ENCODE measurements at regions not wholly inside any gene's neighbourhood (a gene's known extent, or its start where the extent isn't known, plus 50 kb on each side); places are given as distances from the start of the nearest gene placed in this dataset.
"Not testable (repeated sequence)": the region's sequence is repeated elsewhere in the genome, so short reads cannot be mapped to it uniquely, and the experiment has no call there.

- H3K4me3 Mint-ChIP-seq: no peak overlapping the region
- H3K36me3 Mint-ChIP-seq: peaks cover 2% of the 10 kb centered on the region
- no peak overlapping the region for H3K27ac Mint-ChIP-seq
- H3K27me3 Mint-ChIP-seq: peaks cover 13% of the 10 kb centered on the region
- H3K9me3 Mint-ChIP-seq (ENCODE audit: low read depth): no peaks in the 10 kb centered on the region
- peaks cover 12% of the 10 kb centered on the region for H3K4me1 Mint-ChIP-seq (ENCODE audit: low read depth)
These were observed 107.6 kb upstream of the EGLN3 start for GRCh38 chr14:34058510-34058909.

GRCh38 chr14:34056046-34056445, 105.2 kb upstream of the EGLN3 start:
- Mint-ChIP-seq H3K27me3 (peaks cover 10% of the 10 kb centered on the region), H3K4me1 (ENCODE audit: low read depth) (peaks cover 29% of the 10 kb centered on the region), H3K9me3 (ENCODE audit: low read depth) (no peaks in the 10 kb centered on the region), H3K4me3 (no peak overlapping the region), H3K27ac (no peak overlapping the region), H3K36me3 (peaks cover 2% of the 10 kb centered on the region)

- no peaks in the 10 kb centered on the region for H3K9me3 Mint-ChIP-seq (ENCODE audit: low read depth)
- no peak overlapping the region for H3K4me3 Mint-ChIP-seq
- no peak overlapping the region for H3K27ac Mint-ChIP-seq
- peaks cover 26% of the 10 kb centered on the region for H3K4me1 Mint-ChIP-seq (ENCODE audit: low read depth)
- peaks cover 7% of the 10 kb centered on the region for H3K27me3 Mint-ChIP-seq
- H3K36me3 Mint-ChIP-seq: peaks cover 2% of the 10 kb centered on the region
These were observed 104.5 kb upstream of the EGLN3 start for GRCh38 chr14:34055157-34055950.

- H3K27ac Mint-ChIP-seq: no peak overlapping the region
- peaks cover 2% of the 10 kb centered on the region for H3K36me3 Mint-ChIP-seq
- H3K4me1 Mint-ChIP-seq (ENCODE audit: low read depth): peaks cover 35% of the 10 kb centered on the region
- no peaks in the 10 kb centered on the region for H3K9me3 Mint-ChIP-seq (ENCODE audit: low read depth)
- H3K27me3 Mint-ChIP-seq: peaks cover 7% of the 10 kb centered on the region
- no peak overlapping the region for H3K4me3 Mint-ChIP-seq
These were observed 102.8 kb upstream of the EGLN3 start for GRCh38 chr14:34053666-34054065.

GRCh38 chr14:34052658-34053014, 101.8 kb upstream of the EGLN3 start:
- Mint-ChIP-seq H3K36me3 (peaks cover 2% of the 10 kb centered on the region), H3K27me3 (peaks cover 7% of the 10 kb centered on the region), H3K9me3 (ENCODE audit: low read depth) (no peaks in the 10 kb centered on the region), H3K4me3 (peak overlapping the region; percentile 1), H3K27ac (no peak overlapping the region), H3K4me1 (ENCODE audit: low read depth) (peaks cover 35% of the 10 kb centered on the region)

- Mint-ChIP-seq H3K36me3 (peaks cover 2% of the 10 kb centered on the region), H3K27me3 (peaks cover 7% of the 10 kb centered on the region), H3K4me3 (no peak overlapping the region), H3K27ac (no peak overlapping the region), H3K9me3 (ENCODE audit: low read depth) (no peaks in the 10 kb centered on the region), H3K4me1 (ENCODE audit: low read depth) (peaks cover 38% of the 10 kb centered on the region)
These were observed 101.2 kb upstream of the EGLN3 start for GRCh38 chr14:34051966-34052657.

GRCh38 chr14:34050606-34051005, 99.7 kb upstream of the EGLN3 start:
- Mint-ChIP-seq H3K36me3 (peaks cover 2% of the 10 kb centered on the region), H3K9me3 (ENCODE audit: low read depth) (no peaks in the 10 kb centered on the region), H3K4me1 (ENCODE audit: low read depth) (peaks cover 49% of the 10 kb centered on the region), H3K4me3 (no peak overlapping the region), H3K27me3 (peaks cover 7% of the 10 kb centered on the region), H3K27ac (no peak overlapping the region)

GRCh38 chr14:34049790-34050189, 98.9 kb upstream of the EGLN3 start:
- H3K27ac Mint-ChIP-seq: no peak overlapping the region
- peaks cover 54% of the 10 kb centered on the region for H3K4me1 Mint-ChIP-seq (ENCODE audit: low read depth)
- no peaks in the 10 kb centered on the region for H3K9me3 Mint-ChIP-seq (ENCODE audit: low read depth)
- peaks cover 7% of the 10 kb centered on the region for H3K27me3 Mint-ChIP-seq
- no peak overlapping the region for H3K4me3 Mint-ChIP-seq
- peaks cover 2% of the 10 kb centered on the region for H3K36me3 Mint-ChIP-seq

- H3K4me3 Mint-ChIP-seq; H3K27ac Mint-ChIP-seq; H3K36me3 Mint-ChIP-seq; H3K27me3 Mint-ChIP-seq; H3K9me3 Mint-ChIP-seq (ENCODE audit: low read depth): not testable (repeated sequence)
- peaks cover 60% of the 10 kb centered on the region for H3K4me1 Mint-ChIP-seq (ENCODE audit: low read depth)
These were observed 98.3 kb upstream of the EGLN3 start for GRCh38 chr14:34049187-34049586.

GRCh38 chr14:34046799-34047520, 96.1 kb upstream of the EGLN3 start:
- peaks cover 63% of the 10 kb centered on the region for H3K4me1 Mint-ChIP-seq (ENCODE audit: low read depth)
- H3K27ac Mint-ChIP-seq: no peak overlapping the region
- no peaks in the 10 kb centered on the region for H3K27me3 Mint-ChIP-seq
- H3K9me3 Mint-ChIP-seq (ENCODE audit: low read depth): no peaks in the 10 kb centered on the region
- peak overlapping the region; percentile 24 for H3K4me3 Mint-ChIP-seq
- H3K36me3 Mint-ChIP-seq: peaks cover 2% of the 10 kb centered on the region

- peaks cover 55% of the 10 kb centered on the region for H3K4me1 Mint-ChIP-seq (ENCODE audit: low read depth)
These were observed 93.9 kb upstream of the EGLN3 start for GRCh38 chr14:34044666-34045306.

GRCh38 chr14:34044373-34044637, 93.4 kb upstream of the EGLN3 start:
- Mint-ChIP-seq H3K36me3 (peaks cover 2% of the 10 kb centered on the region), H3K27me3 (no peaks in the 10 kb centered on the region), H3K9me3 (ENCODE audit: low read depth) (no peaks in the 10 kb centered on the region), H3K4me3 (peak overlapping the region; percentile 3), H3K4me1 (ENCODE audit: low read depth) (peaks cover 50% of the 10 kb centered on the region), H3K27ac (peak overlapping the region; percentile 35)

More at GRCh38 chr14:34044666-34045306, 93.9 kb upstream of the EGLN3 start:
- Mint-ChIP-seq H3K27me3 (no peaks in the 10 kb centered on the region), H3K36me3 (peaks cover 2% of the 10 kb centered on the region), H3K4me3 (peak overlapping the region; percentile 3), H3K27ac (peak overlapping the region; percentile 35), H3K9me3 (ENCODE audit: low read depth) (no peaks in the 10 kb centered on the region)

- peak overlapping the region; percentile 35 for H3K27ac Mint-ChIP-seq
- peaks cover 2% of the 10 kb centered on the region for H3K36me3 Mint-ChIP-seq
- H3K27me3 Mint-ChIP-seq: no peaks in the 10 kb centered on the region
These were observed 92.9 kb upstream of the EGLN3 start for GRCh38 chr14:34043627-34044372.

GRCh38 chr14:34041220-34041619, 90.3 kb upstream of the EGLN3 start:
- peaks cover 35% of the 10 kb centered on the region for H3K4me1 Mint-ChIP-seq (ENCODE audit: low read depth)
- no peaks in the 10 kb centered on the region for H3K27me3 Mint-ChIP-seq
- peaks cover 2% of the 10 kb centered on the region for H3K36me3 Mint-ChIP-seq
- no peaks in the 10 kb centered on the region for H3K9me3 Mint-ChIP-seq (ENCODE audit: low read depth)
- H3K27ac Mint-ChIP-seq: no peak overlapping the region
- H3K4me3 Mint-ChIP-seq: no peak overlapping the region

More at GRCh38 chr14:34043627-34044372, 92.9 kb upstream of the EGLN3 start:
- Mint-ChIP-seq H3K4me1 (ENCODE audit: low read depth) (peaks cover 47% of the 10 kb centered on the region), H3K9me3 (ENCODE audit: low read depth) (no peaks in the 10 kb centered on the region), H3K4me3 (peak overlapping the region; percentile 3)
